GM21447 (cell line): ENCODE measurements at regions not wholly inside any gene's neighbourhood (a gene's known extent, or its start where the extent isn't known, plus 50 kb on each side); places are given as distances from the start of the nearest gene placed in this dataset.
"Not testable (repeated sequence)": the region's sequence is repeated elsewhere in the genome, so short reads cannot be mapped to it uniquely, and the experiment has no call there.

ENCODE experiments used
- ATAC-seq: cut with Tn5 transposase; IDR thresholded peaks from one replicate; pipeline ENCODE4 v1.9.1; 2021; ENCODE audit not compliant: unreplicated experiment

GRCh38 chr16:88227026-88227721, 155.6 kb upstream of the ZNF469 start:
- ATAC-seq, result not testable (repeated sequence)

GRCh38 chr16:88227722-88228482, 154.9 kb upstream of the ZNF469 start:
- not testable (repeated sequence) for ATAC-seq

- ATAC-seq, result not testable (repeated sequence)
These were observed 154.0 kb upstream of the ZNF469 start for GRCh38 chr16:88228751-88229150.

- not testable (repeated sequence) for ATAC-seq
These were observed 153.0 kb upstream of the ZNF469 start for GRCh38 chr16:88229710-88230109.

GRCh38 chr16:88230276-88230966, 152.3 kb upstream of the ZNF469 start:
- ATAC-seq, result not testable (repeated sequence)

GRCh38 chr16:88230967-88231615, 151.7 kb upstream of the ZNF469 start:
- not testable (repeated sequence) for ATAC-seq

- not testable (repeated sequence) for ATAC-seq
These were observed 150.9 kb upstream of the ZNF469 start for GRCh38 chr16:88231839-88232238.

GRCh38 chr16:88232401-88233258, 150.1 kb upstream of the ZNF469 start:
- not testable (repeated sequence) for ATAC-seq

GRCh38 chr16:88233621-88234420, 148.9 kb upstream of the ZNF469 start:
- not testable (repeated sequence) for ATAC-seq

GRCh38 chr16:88234421-88235271, 148.1 kb upstream of the ZNF469 start:
- ATAC-seq, result not testable (repeated sequence)

- ATAC-seq, result not testable (repeated sequence)
These were observed 147.1 kb upstream of the ZNF469 start for GRCh38 chr16:88235691-88236090.

GRCh38 chr16:88236229-88236628, 146.5 kb upstream of the ZNF469 start:
- not testable (repeated sequence) for ATAC-seq

- ATAC-seq, result not testable (repeated sequence)
These were observed 145.4 kb upstream of the ZNF469 start for GRCh38 chr16:88237314-88237713.

- not testable (repeated sequence) for ATAC-seq
These were observed 144.9 kb upstream of the ZNF469 start for GRCh38 chr16:88237761-88238415.

GRCh38 chr16:88238732-88239274, 144.0 kb upstream of the ZNF469 start:
- not testable (repeated sequence) for ATAC-seq

GRCh38 chr16:88240118-88240517, 142.6 kb upstream of the ZNF469 start:
- not testable (repeated sequence) for ATAC-seq

- ATAC-seq, result not testable (repeated sequence)
These were observed 142.0 kb upstream of the ZNF469 start for GRCh38 chr16:88240776-88241175.
